K562 (cell line): ENCODE measurements at regions not wholly inside any gene's neighbourhood (a gene's known extent, or its start where the extent isn't known, plus 50 kb on each side); places are given as distances from the start of the nearest gene placed in this dataset.

Experiments used
- ATAC-seq: fragments of 200-7000 bp; cut with Tn5 transposase; 3 replicates; pipeline ENCODE4 v1.9.1; 2020; ENCODE audit warnings: moderate library complexity
- BruUV-seq: library from RNA; stranded (reverse); fragments of 400-500 nt; replicated peaks from 2 replicates; lab custom pipeline; 2021; lab: Mats Ljungman, UMichigan
- CTCF ChIA-PET: fragments of 300-600 bp; formaldehyde crosslinking; extraction: SDS; loops from one replicate; lab custom pipeline; 2021; ENCODE audit warnings: low intra/inter-chr PET ratio; lab: Yijun Ruan, JAX
- POLR2A ChIA-PET: fragments of 300-600, 350-650 bp; sonication (Branson Sonifier 250); formaldehyde crosslinking; extraction: SDS; loops from one replicate; lab custom pipeline; 2021; ENCODE audit warnings: antibody characterized with exemption, inconsistent platforms; lab: Yijun Ruan, JAX
- DNase-seq, 4 experiments: peaks; one replicate each; pipeline versions ENCODE4 v3.0.0 to v3.0.0-alpha.2; 2011 to 2018; ENCODE audit warnings: low spot score in 3 of 4, mixed read lengths in 3 of 4; ENCODE audit errors: extremely low read depth in 1 of 4
- FAIRE-seq: peaks from 2 replicates; lab custom pipeline; 2011; peaks lifted over from hg19 to GRCh38; lab: Jason Lieb, UNC
- H2AFZ ChIP-seq: 2 replicates; pipeline ENCODE4 v1.6.0; 2011; ENCODE audit warnings: low read depth, low read length, control low read depth, inconsistent platforms
- H3K27ac ChIP-seq: fragments of 200-600 bp; 3 replicates; pipeline ENCODE4 v1.8.0; 2011; ENCODE audit warnings: low read depth, mild to moderate bottlenecking, control low read depth, inconsistent platforms, low read length, moderate library complexity, mixed read lengths; ENCODE audit errors: extremely low read depth
- H3K27me3 ChIP-seq, 2 experiments: fragments of 300-600 bp in 1 of 2; 2 replicates in 1 of 2; 3 replicates in 1 of 2; pipeline versions ENCODE4 v1.6.0 to v1.8.0; 2011; ENCODE audit warnings: inconsistent platforms in 2 of 2, low read length in 2 of 2, mild to moderate bottlenecking in 1 of 2, mixed read lengths in 1 of 2, moderate library complexity in 1 of 2; ENCODE audit not compliant: control insufficient read depth in 2 of 2, insufficient read depth in 2 of 2
- H3K36me3 ChIP-seq: fragments of 300-600 bp; 3 replicates; pipeline ENCODE4 v1.8.0; 2011; ENCODE audit warnings: mild to moderate bottlenecking, low read length, inconsistent platforms; ENCODE audit not compliant: control insufficient read depth, insufficient read depth
- H3K4me1 ChIP-seq, 2 experiments: fragments of 200-600 bp in 1 of 2; replicated peaks in 1 of 2; 2 replicates in 1 of 2; 3 replicates in 1 of 2; pipeline versions ENCODE4 v1.5.1 to v1.8.0; 2011; ENCODE audit warnings: inconsistent platforms in 2 of 2, low read length in 2 of 2, mild to moderate bottlenecking in 1 of 2, mixed read lengths in 1 of 2, moderate library complexity in 1 of 2; ENCODE audit not compliant: control insufficient read depth in 2 of 2, insufficient read depth in 2 of 2
- H3K4me2 ChIP-seq: 2 replicates; pipeline ENCODE4 v1.6.1; 2011; ENCODE audit warnings: low read length, control low read depth, inconsistent platforms, mixed read lengths; ENCODE audit not compliant: insufficient read depth
- H3K4me3 ChIP-seq: fragments of 200-600 bp; sonication (generic), shearing (Covaris generic); 2 replicates; pipeline ENCODE4 v1.5.1; 2016; ENCODE audit warnings: control low read depth, inconsistent platforms
- H3K79me2 ChIP-seq: fragments of 200-600 bp; 3 replicates; pipeline ENCODE4 v1.8.0; 2011; ENCODE audit warnings: low read length, inconsistent platforms; ENCODE audit not compliant: control insufficient read depth, insufficient read depth
- H3K9ac ChIP-seq, 2 experiments: 2 replicates each; pipeline versions ENCODE4 v1.6.0 to v1.6.1; 2011; ENCODE audit warnings: low read depth in 2 of 2, low read length in 2 of 2, control low read depth in 1 of 2, inconsistent platforms in 1 of 2, mild to moderate bottlenecking in 1 of 2, mixed read lengths in 1 of 2; ENCODE audit not compliant: insufficient read depth in 1 of 2
- H3K9me1 ChIP-seq: one replicate; pipeline ENCODE4 v1.6.0; 2011; ENCODE audit warnings: inconsistent platforms, mild to moderate bottlenecking, low read length, moderate library complexity; ENCODE audit not compliant: control insufficient read depth, insufficient read depth
- H3K9me3 ChIP-seq: replicated peaks from 2 replicates; pipeline ENCODE4 v1.5.1; 2011; ENCODE audit warnings: low read depth, low read length, inconsistent platforms; ENCODE audit not compliant: control insufficient read depth, insufficient read depth
- H4K20me1 ChIP-seq: replicated peaks from 2 replicates; pipeline ENCODE4 v1.6.1; 2011; ENCODE audit warnings: low read length, inconsistent platforms, mixed read lengths; ENCODE audit not compliant: control insufficient read depth, insufficient read depth
- C11orf30 ChIP-seq: fragments of 450-650 bp; IDR thresholded peaks from 2 replicates; pipeline ENCODE4 v1.6.1; 2016; ENCODE audit warnings: low read depth, mild to moderate bottlenecking
- CHD2 ChIP-seq: IDR thresholded peaks from 2 replicates; pipeline ENCODE4 v1.6.1; 2011; ENCODE audit warnings: low read depth, low read length
- HDAC8 ChIP-seq: fragments of 450-650 bp; IDR thresholded peaks from 2 replicates; pipeline ENCODE4 v1.6.1; 2016; ENCODE audit warnings: mild to moderate bottlenecking, missing genetic modification characterization, moderate library complexity, missing compliant biosample characterization
- LEF1 ChIP-seq: fragments of 450-650 bp; IDR thresholded peaks from 2 replicates; pipeline ENCODE4 v1.6.1; 2016; ENCODE audit warnings: mild to moderate bottlenecking
- PHF8 ChIP-seq: fragments of 200-600 bp; sonication (generic); IDR thresholded peaks from 2 replicates; pipeline ENCODE4 v1.6.1; 2012; ENCODE audit warnings: mixed run types, mild to moderate bottlenecking, inconsistent platforms, low read length, moderate library complexity, borderline replicate concordance
- RBM39 ChIP-seq: fragments of 200-400 bp; formaldehyde crosslinking; optimal IDR thresholded peaks from 2 replicates; pipeline ENCODE3; 2018; ENCODE audit warnings: low read depth, low read length
- SOX6 ChIP-seq: fragments of 450-650 bp; IDR thresholded peaks from 2 replicates; pipeline ENCODE4 v1.6.1; 2014; ENCODE audit warnings: mild to moderate bottlenecking
- ZFP1 ChIP-seq: fragments of 450-650 bp; formaldehyde crosslinking; IDR thresholded peaks from 2 replicates; pipeline ENCODE4 v1.4.0; 2020; ENCODE audit warnings: mild to moderate bottlenecking, mixed read lengths
- ZFP36 ChIP-seq: fragments of 150-350 bp; IDR thresholded peaks from 2 replicates; pipeline ENCODE4 v1.6.1; 2018; ENCODE audit warnings: low read length, low read depth; ENCODE audit not compliant: partially characterized antibody
- ZNF3 ChIP-seq: fragments of 250-450 bp; sonication (Bioruptor Pico); IDR thresholded peaks from 2 replicates; pipeline ENCODE4 v1.5.0; 2021; ENCODE audit warnings: mild to moderate bottlenecking, moderate library complexity
- ZNF644 ChIP-seq: fragments of 200-800 bp; sonication (Bioruptor generic); IDR thresholded peaks from 2 replicates; pipeline ENCODE4 v1.6.1; 2016; ENCODE audit warnings: low read depth, missing genetic modification characterization, missing compliant biosample characterization
- WGBS: fragments of 100-300 bp; shearing (Covaris generic); methylation state at CpG from one replicate; pipeline ENCODE4 v1.1.6; 2016; ENCODE audit warnings: low coverage, mixed read lengths; ENCODE audit not compliant: insufficient coverage; ENCODE audit errors: missing lambda C conversion rate; 5-methylcytosine and 5-hydroxymethylcytosine counted together
- in situ Hi-C: fragments of 300-500 bp; cut with MboI; formaldehyde crosslinking; loops from 4 replicates; pipeline ENCODE4 v1.15.0; 2018; ENCODE audit warnings: inconsistent platforms, mixed read lengths
- intact Hi-C: fragments of 100-400 bp; cut with micrococcal nuclease; formaldehyde crosslinking; loops from 2 replicates; pipeline ENCODE4 v1.14.2; 2022
- TF ChIP-seq, protein P1 (sequence below), 3 experiments: IDR thresholded peaks in 2 of 3; conservative IDR thresholded peaks in 1 of 3; 2 replicates each; pipeline ENCODE4 v1.5.1; 2011 to 2012; ENCODE audit warnings: low read length in 3 of 3, mild to moderate bottlenecking in 3 of 3, control low read depth in 2 of 3, improper control_type of control experiment in 1 of 3, inconsistent platforms in 1 of 3, low read depth in 1 of 3, mixed read lengths in 1 of 3, moderate library complexity in 1 of 3; ENCODE audit not compliant: insufficient read depth in 2 of 3
- TF ChIP-seq, protein P2 (sequence below): fragments of 250-450 bp; sonication (Bioruptor Pico); IDR thresholded peaks from 2 replicates; pipeline ENCODE4 v1.4.0; 2020; ENCODE audit warnings: mild to moderate bottlenecking, moderate library complexity
- TF ChIP-seq, protein P3 (sequence below): fragments of 450-650 bp; IDR thresholded peaks from 2 replicates; pipeline ENCODE4 v1.6.1; 2016; ENCODE audit warnings: borderline replicate concordance
- TF ChIP-seq, protein P4 (sequence below): IDR thresholded peaks from 2 replicates; pipeline ENCODE4 v1.6.1; 2016; ENCODE audit warnings: missing genetic modification characterization, missing compliant biosample characterization

DNA sequence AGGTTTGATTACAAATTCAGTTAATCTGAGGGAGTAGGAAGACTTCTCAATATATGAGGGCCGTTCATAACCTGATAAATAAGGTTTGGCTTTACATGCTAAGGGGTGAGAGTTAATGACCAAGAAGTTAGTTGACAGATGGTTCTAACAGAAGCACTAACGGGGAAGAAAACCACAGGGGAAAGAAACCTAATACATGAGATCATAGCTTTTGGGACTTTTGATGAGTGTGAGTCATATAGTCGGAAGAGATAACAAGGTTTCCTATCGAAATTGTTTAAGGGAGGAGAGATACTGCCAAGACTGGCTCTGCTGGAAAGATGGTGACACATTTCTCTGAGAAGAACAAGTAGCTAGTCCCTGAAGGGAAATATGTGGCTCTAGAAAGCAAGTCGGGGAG, 140.1 kb downstream of the COX7C start (continued):
- TF ChIP-seq, protein P1, sequence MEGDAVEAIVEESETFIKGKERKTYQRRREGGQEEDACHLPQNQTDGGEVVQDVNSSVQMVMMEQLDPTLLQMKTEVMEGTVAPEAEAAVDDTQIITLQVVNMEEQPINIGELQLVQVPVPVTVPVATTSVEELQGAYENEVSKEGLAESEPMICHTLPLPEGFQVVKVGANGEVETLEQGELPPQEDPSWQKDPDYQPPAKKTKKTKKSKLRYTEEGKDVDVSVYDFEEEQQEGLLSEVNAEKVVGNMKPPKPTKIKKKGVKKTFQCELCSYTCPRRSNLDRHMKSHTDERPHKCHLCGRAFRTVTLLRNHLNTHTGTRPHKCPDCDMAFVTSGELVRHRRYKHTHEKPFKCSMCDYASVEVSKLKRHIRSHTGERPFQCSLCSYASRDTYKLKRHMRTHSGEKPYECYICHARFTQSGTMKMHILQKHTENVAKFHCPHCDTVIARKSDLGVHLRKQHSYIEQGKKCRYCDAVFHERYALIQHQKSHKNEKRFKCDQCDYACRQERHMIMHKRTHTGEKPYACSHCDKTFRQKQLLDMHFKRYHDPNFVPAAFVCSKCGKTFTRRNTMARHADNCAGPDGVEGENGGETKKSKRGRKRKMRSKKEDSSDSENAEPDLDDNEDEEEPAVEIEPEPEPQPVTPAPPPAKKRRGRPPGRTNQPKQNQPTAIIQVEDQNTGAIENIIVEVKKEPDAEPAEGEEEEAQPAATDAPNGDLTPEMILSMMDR (IDR thresholded peaks at IDR 0.05 in 2 of 3, conservative IDR thresholded peaks at IDR 0.05 in 1 of 3; ENCODE audit: insufficient read depth in 2 of 3, low read depth in 1 of 3, low read length in 3 of 3), result no peak
- TF ChIP-seq CHD2, result no peak
- no peak for TF ChIP-seq SOX6
- TF ChIP-seq, protein P2, sequence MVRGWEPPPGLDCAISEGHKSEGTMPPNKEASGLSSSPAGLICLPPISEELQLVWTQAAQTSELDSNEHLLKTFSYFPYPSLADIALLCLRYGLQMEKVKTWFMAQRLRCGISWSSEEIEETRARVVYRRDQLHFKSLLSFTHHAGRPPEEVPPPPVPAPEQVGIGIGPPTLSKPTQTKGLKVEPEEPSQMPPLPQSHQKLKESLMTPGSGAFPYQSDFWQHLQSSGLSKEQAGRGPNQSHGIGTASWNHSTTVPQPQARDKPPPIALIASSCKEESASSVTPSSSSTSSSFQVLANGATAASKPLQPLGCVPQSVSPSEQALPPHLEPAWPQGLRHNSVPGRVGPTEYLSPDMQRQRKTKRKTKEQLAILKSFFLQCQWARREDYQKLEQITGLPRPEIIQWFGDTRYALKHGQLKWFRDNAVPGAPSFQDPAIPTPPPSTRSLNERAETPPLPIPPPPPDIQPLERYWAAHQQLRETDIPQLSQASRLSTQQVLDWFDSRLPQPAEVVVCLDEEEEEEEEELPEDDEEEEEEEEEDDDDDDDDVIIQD (CRISPR knock-in tag), result no peak
- no peak for TF ChIP-seq PHF8
- no peak for TF ChIP-seq HDAC8 (tag)
- TF ChIP-seq, all 486 proteins: peak for 2

DNA sequence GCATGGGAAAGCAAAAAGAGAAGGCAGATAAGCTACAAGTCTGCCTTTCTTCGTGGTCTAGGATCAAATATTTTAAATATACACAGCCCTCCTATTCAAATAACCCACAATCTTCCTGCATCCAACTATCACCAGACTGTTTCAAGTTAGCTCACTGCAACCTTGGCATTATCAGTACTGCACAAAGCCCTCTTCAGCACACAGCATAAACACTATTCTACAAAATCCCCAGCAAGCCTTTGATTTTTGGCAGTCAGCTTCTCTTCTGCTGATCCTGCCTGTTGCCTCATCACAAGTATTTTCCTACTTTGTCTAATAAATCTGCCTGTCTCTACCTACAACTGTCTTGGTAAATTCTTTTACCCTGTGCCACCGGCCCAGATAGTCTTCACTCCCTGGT, 142.9 kb downstream of the COX7C start:
- no TSS peak for BruUV-seq
- CTCF ChIA-PET, result no interaction called here
- no peaks in the 10 kb centered on the region for H3K9me1 ChIP-seq
- H3K4me1 ChIP-seq, result no peaks in the 10 kb centered on the region
- H3K79me2 ChIP-seq, result no peaks in the 10 kb centered on the region
- 0% methylated on average over 2 of the region's 2 CpGs for WGBS
- H3K4me3 ChIP-seq, result no peak overlapping the region
- FAIRE-seq (no peak), ATAC-seq (no peak), DNase-seq (no peak)
- no peaks in the 10 kb centered on the region for H3K27me3 ChIP-seq
- H3K9me3 ChIP-seq, result no peaks in the 10 kb centered on the region
- no peak overlapping the region for H3K4me2 ChIP-seq
- no peak overlapping the region for H3K9ac ChIP-seq
- no peaks in the 10 kb centered on the region for H3K36me3 ChIP-seq
- intact Hi-C loops, result no loop called here
- no peak overlapping the region for H3K27ac ChIP-seq
- no peak overlapping the region for H2AFZ ChIP-seq
- in situ Hi-C loops, result no loop called here
- H4K20me1 ChIP-seq, result no peaks in the 10 kb centered on the region
- POLR2A ChIA-PET, result interaction anchor here (0.8 to 1.0 kb wide), 2 partner anchors 27 to 45 kb away, joined by 3 read pairs; no protein-coding TSS in a partner anchor
- TF ChIP-seq, protein P3, sequence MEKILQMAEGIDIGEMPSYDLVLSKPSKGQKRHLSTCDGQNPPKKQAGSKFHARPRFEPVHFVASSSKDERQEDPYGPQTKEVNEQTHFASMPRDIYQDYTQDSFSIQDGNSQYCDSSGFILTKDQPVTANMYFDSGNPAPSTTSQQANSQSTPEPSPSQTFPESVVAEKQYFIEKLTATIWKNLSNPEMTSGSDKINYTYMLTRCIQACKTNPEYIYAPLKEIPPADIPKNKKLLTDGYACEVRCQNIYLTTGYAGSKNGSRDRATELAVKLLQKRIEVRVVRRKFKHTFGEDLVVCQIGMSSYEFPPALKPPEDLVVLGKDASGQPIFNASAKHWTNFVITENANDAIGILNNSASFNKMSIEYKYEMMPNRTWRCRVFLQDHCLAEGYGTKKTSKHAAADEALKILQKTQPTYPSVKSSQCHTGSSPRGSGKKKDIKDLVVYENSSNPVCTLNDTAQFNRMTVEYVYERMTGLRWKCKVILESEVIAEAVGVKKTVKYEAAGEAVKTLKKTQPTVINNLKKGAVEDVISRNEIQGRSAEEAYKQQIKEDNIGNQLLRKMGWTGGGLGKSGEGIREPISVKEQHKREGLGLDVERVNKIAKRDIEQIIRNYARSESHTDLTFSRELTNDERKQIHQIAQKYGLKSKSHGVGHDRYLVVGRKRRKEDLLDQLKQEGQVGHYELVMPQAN, result no peak
- no peak for TF ChIP-seq RBM39
- TF ChIP-seq C11orf30, result no peak
- TF ChIP-seq, protein P4, sequence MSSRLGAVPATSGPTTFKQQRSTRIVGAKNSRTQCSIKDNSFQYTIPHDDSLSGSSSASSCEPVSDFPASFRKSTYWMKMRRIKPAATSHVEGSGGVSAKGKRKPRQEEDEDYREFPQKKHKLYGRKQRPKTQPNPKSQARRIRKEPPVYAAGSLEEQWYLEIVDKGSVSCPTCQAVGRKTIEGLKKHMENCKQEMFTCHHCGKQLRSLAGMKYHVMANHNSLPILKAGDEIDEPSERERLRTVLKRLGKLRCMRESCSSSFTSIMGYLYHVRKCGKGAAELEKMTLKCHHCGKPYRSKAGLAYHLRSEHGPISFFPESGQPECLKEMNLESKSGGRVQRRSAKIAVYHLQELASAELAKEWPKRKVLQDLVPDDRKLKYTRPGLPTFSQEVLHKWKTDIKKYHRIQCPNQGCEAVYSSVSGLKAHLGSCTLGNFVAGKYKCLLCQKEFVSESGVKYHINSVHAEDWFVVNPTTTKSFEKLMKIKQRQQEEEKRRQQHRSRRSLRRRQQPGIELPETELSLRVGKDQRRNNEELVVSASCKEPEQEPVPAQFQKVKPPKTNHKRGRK (tag), result no peak
- no peak for TF ChIP-seq ZFP1 (CRISPR knock-in tag)
- TF ChIP-seq ZFP36, result no peak
- no peak for TF ChIP-seq ZNF644 (tag)
- TF ChIP-seq LEF1, result no peak
- TF ChIP-seq ZNF3 (CRISPR knock-in tag), result no peak
